Chondrocyte (in vitro differentiated cells): ENCODE measurements at regions not wholly inside any gene's neighbourhood (a gene's known extent, or its start where the extent isn't known, plus 50 kb on each side); places are given as distances from the start of the nearest gene placed in this dataset.

Source experiments
- DNase-seq: peaks from one replicate; pipeline ENCODE4 v3.0.0; 2021; ENCODE audit warnings: mixed read lengths, low spot score
- H3K27ac Mint-ChIP-seq: one replicate; pipeline ENCODE4 v1.8.0; 2021; ENCODE audit warnings: mild to moderate bottlenecking, moderate library complexity, mixed read lengths; ENCODE audit not compliant: unreplicated experiment
- H3K27me3 Mint-ChIP-seq: 2 replicates; pipeline ENCODE4 v1.8.0; 2021; ENCODE audit warnings: low read depth, mixed read lengths
- H3K36me3 Mint-ChIP-seq: 2 replicates; pipeline ENCODE4 v1.8.0; 2021; ENCODE audit warnings: low read depth, mixed read lengths
- H3K4me1 Mint-ChIP-seq: 2 replicates; pipeline ENCODE4 v1.8.0; 2021; ENCODE audit warnings: low read depth, mild to moderate bottlenecking, mixed read lengths
- H3K4me3 Mint-ChIP-seq: one replicate; pipeline ENCODE4 v1.8.0; 2021; ENCODE audit warnings: mild to moderate bottlenecking, moderate library complexity, mixed read lengths; ENCODE audit not compliant: unreplicated experiment
- H3K9me3 Mint-ChIP-seq: 2 replicates; pipeline ENCODE4 v1.8.0; 2021; ENCODE audit warnings: low read depth, mixed read lengths
- TF ChIP-seq, protein P1 (sequence below): fragments of 200-600 bp; sonication (generic); IDR thresholded peaks from 2 replicates; pipeline ENCODE4 v1.5.0; 2021; ENCODE audit warnings: antibody characterized with exemption, mild to moderate bottlenecking, moderate library complexity

DNA sequence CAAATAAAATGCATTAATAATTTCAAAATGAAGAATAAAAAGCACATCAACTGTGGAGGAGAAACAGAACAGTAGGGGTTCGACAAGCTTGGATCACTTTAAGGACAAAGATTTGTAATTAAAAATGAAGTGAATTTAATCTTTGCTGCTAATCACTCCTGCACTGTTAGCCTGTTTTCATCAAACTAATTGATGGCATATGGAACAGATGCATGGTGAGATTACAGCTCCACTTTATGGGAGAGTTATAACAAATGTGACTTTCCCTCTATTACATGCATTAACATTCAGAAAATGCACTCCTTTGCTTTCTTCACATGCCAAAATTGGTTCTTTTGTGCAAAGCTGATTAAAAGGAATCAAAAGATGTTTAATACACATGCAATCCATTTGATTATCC lies 207.2 kb upstream of the C21orf91 start:
- Mint-ChIP-seq H3K27ac (no peak overlapping the region), H3K4me3 (no peak overlapping the region), H3K4me1 (no peaks in the 10 kb centered on the region), H3K9me3 (peaks cover 14% of the 10 kb centered on the region), H3K27me3 (no peaks in the 10 kb centered on the region), H3K36me3 (no peaks in the 10 kb centered on the region)
- TF ChIP-seq, protein P1, sequence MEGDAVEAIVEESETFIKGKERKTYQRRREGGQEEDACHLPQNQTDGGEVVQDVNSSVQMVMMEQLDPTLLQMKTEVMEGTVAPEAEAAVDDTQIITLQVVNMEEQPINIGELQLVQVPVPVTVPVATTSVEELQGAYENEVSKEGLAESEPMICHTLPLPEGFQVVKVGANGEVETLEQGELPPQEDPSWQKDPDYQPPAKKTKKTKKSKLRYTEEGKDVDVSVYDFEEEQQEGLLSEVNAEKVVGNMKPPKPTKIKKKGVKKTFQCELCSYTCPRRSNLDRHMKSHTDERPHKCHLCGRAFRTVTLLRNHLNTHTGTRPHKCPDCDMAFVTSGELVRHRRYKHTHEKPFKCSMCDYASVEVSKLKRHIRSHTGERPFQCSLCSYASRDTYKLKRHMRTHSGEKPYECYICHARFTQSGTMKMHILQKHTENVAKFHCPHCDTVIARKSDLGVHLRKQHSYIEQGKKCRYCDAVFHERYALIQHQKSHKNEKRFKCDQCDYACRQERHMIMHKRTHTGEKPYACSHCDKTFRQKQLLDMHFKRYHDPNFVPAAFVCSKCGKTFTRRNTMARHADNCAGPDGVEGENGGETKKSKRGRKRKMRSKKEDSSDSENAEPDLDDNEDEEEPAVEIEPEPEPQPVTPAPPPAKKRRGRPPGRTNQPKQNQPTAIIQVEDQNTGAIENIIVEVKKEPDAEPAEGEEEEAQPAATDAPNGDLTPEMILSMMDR, result no peak
- DNase-seq, result no peak

DNA sequence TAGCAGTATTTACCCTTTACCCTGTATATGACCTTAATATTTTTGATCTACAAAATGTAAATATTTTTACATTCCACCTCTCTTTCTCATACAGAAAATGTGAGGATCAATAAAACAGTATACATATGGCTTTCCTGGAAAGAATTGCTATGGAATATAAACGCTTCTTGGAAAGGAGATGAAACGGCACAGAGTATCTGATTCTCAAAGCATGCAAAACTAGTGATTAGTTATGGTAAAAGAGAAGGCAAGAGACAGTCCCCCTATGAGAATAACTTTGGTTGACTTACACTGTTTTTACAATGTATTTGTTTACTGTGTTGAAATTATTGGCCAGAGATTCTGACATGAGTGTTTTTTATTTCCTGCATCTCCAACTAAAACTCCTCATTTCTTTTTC lies 204.6 kb upstream of the C21orf91 start:
- no peak overlapping the region for H3K4me3 Mint-ChIP-seq
- no peak for DNase-seq
- H3K27ac Mint-ChIP-seq, result no peak overlapping the region
- no peaks in the 10 kb centered on the region for H3K27me3 Mint-ChIP-seq
- H3K36me3 Mint-ChIP-seq, result no peaks in the 10 kb centered on the region
- TF ChIP-seq, protein P1, result no peak
- peaks cover 7% of the 10 kb centered on the region for H3K9me3 Mint-ChIP-seq
- H3K4me1 Mint-ChIP-seq, result no peaks in the 10 kb centered on the region

DNA sequence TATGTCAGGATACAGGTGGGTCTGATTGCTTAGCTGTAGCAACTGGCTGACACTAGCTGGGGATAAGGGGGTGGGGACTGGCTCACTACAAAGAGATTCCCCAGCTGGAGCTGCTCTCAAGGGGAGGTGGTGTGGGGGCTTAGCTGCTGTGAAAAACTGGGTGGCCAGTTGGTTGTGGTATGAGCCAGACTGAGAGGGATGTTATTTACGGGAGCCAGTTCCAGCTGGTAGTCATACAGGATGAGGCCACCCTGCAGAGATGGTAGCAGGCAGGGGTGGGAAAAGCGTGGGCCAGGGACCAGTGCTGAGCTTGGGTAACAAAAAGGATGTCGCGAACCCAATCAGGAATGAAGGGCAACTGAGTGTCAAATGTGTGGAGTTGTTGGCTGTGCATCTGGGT lies 204.0 kb upstream of the C21orf91 start:
- TF ChIP-seq, protein P1, result no peak
- no peaks in the 10 kb centered on the region for H3K36me3 Mint-ChIP-seq
- H3K4me1 Mint-ChIP-seq, result no peaks in the 10 kb centered on the region
- H3K27ac Mint-ChIP-seq, result no peak overlapping the region
- DNase-seq, result no peak
- H3K4me3 Mint-ChIP-seq, result no peak overlapping the region
- no peaks in the 10 kb centered on the region for H3K27me3 Mint-ChIP-seq
- peaks cover 8% of the 10 kb centered on the region for H3K9me3 Mint-ChIP-seq

DNA sequence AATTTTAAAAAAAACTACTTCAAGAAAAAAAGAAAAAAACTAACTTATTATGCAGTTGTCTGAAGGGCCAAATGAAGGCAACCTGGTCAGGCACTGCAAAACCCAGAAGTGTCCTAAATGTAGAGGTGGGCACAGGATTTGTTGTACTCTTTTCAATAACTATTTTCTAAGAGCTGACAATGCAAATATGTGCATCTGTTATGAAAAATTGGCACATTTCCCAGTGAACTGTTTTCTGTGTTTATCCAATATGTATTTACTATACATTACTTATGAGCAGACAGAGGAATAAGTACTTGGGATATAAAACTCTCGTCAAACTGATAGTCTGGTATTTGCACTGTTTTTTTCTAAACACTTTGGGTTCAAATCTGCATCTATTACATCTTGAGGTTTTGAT lies 188.0 kb upstream of the C21orf91 start:
- Mint-ChIP-seq H3K4me1 (no peaks in the 10 kb centered on the region), H3K9me3 (no peaks in the 10 kb centered on the region), H3K27ac (no peak overlapping the region), H3K27me3 (no peaks in the 10 kb centered on the region), H3K4me3 (no peak overlapping the region), H3K36me3 (no peaks in the 10 kb centered on the region)
- DNase-seq, result no peak
- TF ChIP-seq, protein P1, result no peak

DNA sequence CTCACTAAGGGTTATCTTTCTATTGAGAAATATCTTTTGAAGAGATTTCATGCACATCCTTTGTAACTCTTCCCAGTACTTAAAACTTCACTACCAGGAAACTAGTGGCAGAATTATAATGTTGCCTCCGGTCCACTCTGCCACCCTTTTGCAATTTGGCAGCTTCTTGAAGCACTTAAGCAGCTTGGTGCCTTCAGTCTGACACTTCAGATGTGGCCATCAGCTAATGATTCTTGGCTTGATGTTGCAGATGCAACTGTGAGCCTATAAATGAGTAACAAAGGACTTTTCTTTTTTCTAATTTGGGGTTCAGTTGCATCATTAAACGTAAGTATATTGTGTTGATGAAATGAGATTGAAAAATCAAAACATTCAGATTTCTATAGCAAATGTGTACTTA lies 187.5 kb upstream of the C21orf91 start:
- H3K36me3 Mint-ChIP-seq, result no peaks in the 10 kb centered on the region
- H3K4me3 Mint-ChIP-seq, result no peak overlapping the region
- DNase-seq, result no peak
- no peaks in the 10 kb centered on the region for H3K27me3 Mint-ChIP-seq
- TF ChIP-seq, protein P1, result no peak
- H3K4me1 Mint-ChIP-seq, result no peaks in the 10 kb centered on the region
- H3K9me3 Mint-ChIP-seq, result no peaks in the 10 kb centered on the region
- no peak overlapping the region for H3K27ac Mint-ChIP-seq
